Astrocyte (in vitro differentiated cells and primary cell): ENCODE measurements at regions not wholly inside any gene's neighbourhood (a gene's known extent, or its start where the extent isn't known, plus 50 kb on each side); places are given as distances from the start of the nearest gene placed in this dataset.

ENCODE experiments used
- DNase-seq: peaks from one replicate; pipeline ENCODE4 v3.0.0-alpha.2; 2010; ENCODE audit warnings: low read depth
- FAIRE-seq: peaks from 2 replicates; lab custom pipeline; 2011; peaks lifted over from hg19 to GRCh38; lab: Jason Lieb, UNC
- H2AFZ ChIP-seq: 2 replicates; pipeline ENCODE4 v1.6.0; 2012; ENCODE audit warnings: low read depth, low read length, inconsistent platforms
- H3K27ac ChIP-seq: 2 replicates; pipeline ENCODE4 v1.5.1; 2011; ENCODE audit warnings: low read depth, low read length, inconsistent platforms
- H3K27me3 ChIP-seq: 2 replicates; pipeline ENCODE4 v1.6.0; 2011; ENCODE audit warnings: low read length, inconsistent platforms; ENCODE audit not compliant: insufficient read depth
- H3K36me3 ChIP-seq: 2 replicates; pipeline ENCODE4 v1.5.1; 2011; ENCODE audit warnings: low read length, inconsistent platforms; ENCODE audit not compliant: insufficient read depth
- H3K4me1 ChIP-seq: 2 replicates; pipeline ENCODE4 v1.5.1; 2011; ENCODE audit warnings: low read length, inconsistent platforms; ENCODE audit not compliant: insufficient read depth
- H3K4me2 ChIP-seq: 2 replicates; pipeline ENCODE4 v1.6.0; 2012; ENCODE audit warnings: low read length, inconsistent platforms
- H3K4me3 ChIP-seq: 2 replicates; pipeline ENCODE4 v1.5.1; 2011; ENCODE audit warnings: low read depth, mild to moderate bottlenecking, low read length, inconsistent platforms; ENCODE audit not compliant: insufficient read depth
- H3K79me2 ChIP-seq: 2 replicates; pipeline ENCODE4 v1.6.0; 2012; ENCODE audit warnings: mild to moderate bottlenecking, low read length, inconsistent platforms; ENCODE audit not compliant: insufficient read depth
- H3K9ac ChIP-seq: 2 replicates; pipeline ENCODE4 v1.6.0; 2012; ENCODE audit warnings: mild to moderate bottlenecking, low read length, inconsistent platforms
- H3K9me3 ChIP-seq: 2 replicates; pipeline ENCODE4 v1.5.1; 2012; ENCODE audit warnings: low read depth, mild to moderate bottlenecking, low read length, inconsistent platforms; ENCODE audit not compliant: insufficient read depth
- H4K20me1 ChIP-seq: 2 replicates; pipeline ENCODE4 v1.6.0; 2012; ENCODE audit warnings: low read length, inconsistent platforms; ENCODE audit not compliant: insufficient read depth
- H3K27ac Mint-ChIP-seq: one replicate; pipeline ENCODE4 v1.8.0; 2021; ENCODE audit warnings: mild to moderate bottlenecking, mixed read lengths; ENCODE audit not compliant: unreplicated experiment
- H3K27me3 Mint-ChIP-seq: one replicate; pipeline ENCODE4 v1.8.0; 2021; ENCODE audit warnings: low read depth, mixed read lengths; ENCODE audit not compliant: unreplicated experiment
- H3K36me3 Mint-ChIP-seq: one replicate; pipeline ENCODE4 v1.8.0; 2021; ENCODE audit warnings: low read depth, mixed read lengths; ENCODE audit not compliant: unreplicated experiment
- H3K4me1 Mint-ChIP-seq: one replicate; pipeline ENCODE4 v1.8.0; 2021; ENCODE audit warnings: low read depth, mixed read lengths; ENCODE audit not compliant: unreplicated experiment
- H3K4me3 Mint-ChIP-seq: one replicate; pipeline ENCODE4 v1.8.0; 2021; ENCODE audit warnings: mild to moderate bottlenecking, moderate library complexity, mixed read lengths; ENCODE audit not compliant: unreplicated experiment
- H3K9me3 Mint-ChIP-seq: one replicate; pipeline ENCODE4 v1.8.0; 2021; ENCODE audit warnings: mild to moderate bottlenecking, mixed read lengths; ENCODE audit not compliant: unreplicated experiment
- EZH2 ChIP-seq: IDR thresholded peaks from 2 replicates; pipeline ENCODE4 v1.6.1; 2012; ENCODE audit warnings: mild to moderate bottlenecking, low read length, inconsistent platforms; ENCODE audit not compliant: insufficient read depth
- TF ChIP-seq, protein P1 (sequence below): IDR thresholded peaks from 2 replicates; pipeline ENCODE4 v1.5.1; 2011; ENCODE audit warnings: low read depth, mild to moderate bottlenecking, inconsistent platforms, low read length, moderate library complexity; ENCODE audit not compliant: insufficient read depth

DNA sequence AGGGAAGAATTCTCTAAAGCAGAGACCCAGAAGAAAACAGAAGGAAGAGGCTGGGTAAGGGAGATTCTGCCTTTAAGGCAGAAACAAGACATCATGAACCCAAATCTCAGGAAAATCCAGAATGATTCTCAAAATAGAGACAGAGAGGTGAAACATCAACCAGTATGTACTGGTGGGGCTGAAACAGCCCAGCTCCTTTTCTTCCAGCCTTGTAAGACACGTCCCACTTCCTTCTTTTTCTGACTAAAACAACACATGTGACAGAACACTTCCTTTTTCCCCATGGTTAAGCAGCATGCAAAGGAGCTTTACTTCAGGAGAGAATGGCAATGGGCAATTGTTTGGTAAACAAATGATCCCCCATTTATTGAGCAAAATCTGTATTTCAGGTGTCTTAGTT lies 230.8 kb upstream of the NR4A3 start:
- H3K4me1 ChIP-seq = no peaks in the 10 kb centered on the region
- H3K27ac ChIP-seq = no peak overlapping the region
- no peaks in the 10 kb centered on the region for H3K36me3 ChIP-seq
- Mint-ChIP-seq H3K36me3 (no peaks in the 10 kb centered on the region), H3K9me3 (peaks cover 1% of the 10 kb centered on the region), H3K4me3 (no peak overlapping the region), H3K27ac (no peak overlapping the region), H3K4me1 (peaks cover 8% of the 10 kb centered on the region), H3K27me3 (no peaks in the 10 kb centered on the region)
- no peaks in the 10 kb centered on the region for H4K20me1 ChIP-seq
- no peak overlapping the region for H3K9ac ChIP-seq
- H3K79me2 ChIP-seq = no peaks in the 10 kb centered on the region
- no peak overlapping the region for H2AFZ ChIP-seq
- DNase-seq (no peak), FAIRE-seq (no peak)
- no peak overlapping the region for H3K4me2 ChIP-seq
- no peak for TF ChIP-seq EZH2
- TF ChIP-seq, protein P1, sequence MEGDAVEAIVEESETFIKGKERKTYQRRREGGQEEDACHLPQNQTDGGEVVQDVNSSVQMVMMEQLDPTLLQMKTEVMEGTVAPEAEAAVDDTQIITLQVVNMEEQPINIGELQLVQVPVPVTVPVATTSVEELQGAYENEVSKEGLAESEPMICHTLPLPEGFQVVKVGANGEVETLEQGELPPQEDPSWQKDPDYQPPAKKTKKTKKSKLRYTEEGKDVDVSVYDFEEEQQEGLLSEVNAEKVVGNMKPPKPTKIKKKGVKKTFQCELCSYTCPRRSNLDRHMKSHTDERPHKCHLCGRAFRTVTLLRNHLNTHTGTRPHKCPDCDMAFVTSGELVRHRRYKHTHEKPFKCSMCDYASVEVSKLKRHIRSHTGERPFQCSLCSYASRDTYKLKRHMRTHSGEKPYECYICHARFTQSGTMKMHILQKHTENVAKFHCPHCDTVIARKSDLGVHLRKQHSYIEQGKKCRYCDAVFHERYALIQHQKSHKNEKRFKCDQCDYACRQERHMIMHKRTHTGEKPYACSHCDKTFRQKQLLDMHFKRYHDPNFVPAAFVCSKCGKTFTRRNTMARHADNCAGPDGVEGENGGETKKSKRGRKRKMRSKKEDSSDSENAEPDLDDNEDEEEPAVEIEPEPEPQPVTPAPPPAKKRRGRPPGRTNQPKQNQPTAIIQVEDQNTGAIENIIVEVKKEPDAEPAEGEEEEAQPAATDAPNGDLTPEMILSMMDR = no peak
- no peaks in the 10 kb centered on the region for H3K27me3 ChIP-seq
- H3K9me3 ChIP-seq = no peaks in the 10 kb centered on the region
- no peak overlapping the region for H3K4me3 ChIP-seq

DNA sequence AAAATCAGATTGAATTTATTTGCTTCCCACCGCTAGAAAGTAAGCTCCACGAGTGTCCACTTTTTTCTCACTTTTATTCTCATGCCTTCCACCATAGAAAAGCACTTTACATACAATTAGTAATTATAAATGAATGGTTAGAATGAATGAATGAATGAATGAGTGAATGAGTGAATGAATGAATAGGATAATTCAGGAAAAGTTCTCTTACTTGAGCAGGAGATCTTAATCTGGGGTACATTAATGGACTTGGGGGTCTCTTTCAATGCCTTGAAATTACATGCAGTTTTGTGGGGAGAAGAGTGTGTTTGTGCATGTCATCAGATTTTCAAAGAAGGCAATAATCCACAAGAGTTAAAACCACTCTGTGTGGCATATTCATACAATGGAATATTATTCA lies 229.9 kb upstream of the NR4A3 start:
- no peaks in the 10 kb centered on the region for H4K20me1 ChIP-seq
- Mint-ChIP-seq H3K27ac (no peak overlapping the region), H3K4me3 (no peak overlapping the region), H3K9me3 (peaks cover 1% of the 10 kb centered on the region), H3K4me1 (peaks cover 8% of the 10 kb centered on the region), H3K36me3 (no peaks in the 10 kb centered on the region), H3K27me3 (no peaks in the 10 kb centered on the region)
- no peaks in the 10 kb centered on the region for H3K27me3 ChIP-seq
- H3K4me3 ChIP-seq = no peak overlapping the region
- no peak overlapping the region for H3K27ac ChIP-seq
- DNase-seq (no peak), FAIRE-seq (no peak)
- TF ChIP-seq, protein P1 = no peak
- no peak for TF ChIP-seq EZH2
- no peaks in the 10 kb centered on the region for H3K9me3 ChIP-seq
- no peaks in the 10 kb centered on the region for H3K79me2 ChIP-seq
- H3K9ac ChIP-seq = no peak overlapping the region
- H2AFZ ChIP-seq = no peak overlapping the region
- no peaks in the 10 kb centered on the region for H3K36me3 ChIP-seq
- H3K4me2 ChIP-seq = no peak overlapping the region
- H3K4me1 ChIP-seq = no peaks in the 10 kb centered on the region

- Histone ChIP-seq H3K79me2 (no peaks in the 10 kb centered on the region), H2AFZ (no peak overlapping the region), H4K20me1 (no peaks in the 10 kb centered on the region), H3K9ac (no peak overlapping the region), H3K27me3 (no peaks in the 10 kb centered on the region), H3K4me2 (no peak overlapping the region), H3K4me3 (no peak overlapping the region), H3K36me3 (no peaks in the 10 kb centered on the region), H3K4me1 (no peaks in the 10 kb centered on the region), H3K27ac (no peak overlapping the region), H3K9me3 (no peaks in the 10 kb centered on the region)
- H3K36me3 Mint-ChIP-seq = no peaks in the 10 kb centered on the region
- no peak for FAIRE-seq
- peak overlapping the region; percentile 29 for H3K27ac Mint-ChIP-seq
- TF ChIP-seq, protein P1 = no peak
- TF ChIP-seq EZH2 = no peak
- H3K4me1 Mint-ChIP-seq = peaks cover 8% of the 10 kb centered on the region
- H3K4me3 Mint-ChIP-seq = no peak overlapping the region
- H3K9me3 Mint-ChIP-seq = peaks cover 1% of the 10 kb centered on the region
- DNase-seq = no peak
- H3K27me3 Mint-ChIP-seq = peaks cover 4% of the 10 kb centered on the region
These were observed 228.7 kb upstream of the NR4A3 start for GRCh38 chr9:99592834-99593574.
